ENCODE measurements at regions not wholly inside any gene's neighbourhood (a gene's known extent, or its start where the extent isn't known, plus 50 kb on each side); places are given as distances from the start of the nearest gene placed in this dataset.

DNA sequence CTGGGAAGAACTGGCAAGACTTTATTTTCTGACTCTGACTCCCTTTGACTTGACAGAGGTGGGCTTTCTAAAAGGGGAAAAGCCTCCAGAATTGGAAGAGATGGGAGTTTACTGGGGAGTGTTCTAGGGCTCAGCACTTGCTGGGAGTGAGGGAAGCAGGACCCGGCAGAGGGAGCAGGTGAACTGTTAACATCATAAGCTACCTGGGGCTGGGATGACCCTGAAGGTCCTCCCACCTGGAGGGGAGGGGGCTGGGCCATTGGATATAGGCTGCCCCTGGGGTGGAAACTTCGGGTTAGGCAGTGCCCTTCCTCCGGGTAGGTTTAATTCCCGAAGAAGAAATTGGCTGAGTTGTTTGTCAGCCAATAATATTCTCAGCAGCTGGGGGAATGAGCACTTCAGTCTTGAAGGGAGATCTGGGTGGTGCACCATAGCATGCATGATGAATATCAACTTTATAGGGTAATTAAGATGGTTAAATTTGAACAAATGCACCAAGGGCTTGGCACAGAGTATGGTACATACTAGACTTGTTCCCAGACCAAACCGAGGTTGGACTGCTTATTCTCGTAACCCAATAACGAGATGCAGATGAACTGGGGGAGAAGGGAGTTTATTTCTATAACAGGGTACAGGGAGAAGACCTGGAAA is 337.0 kb downstream of the HAPSTR1 start:
- Mint-ChIP-seq H3K4me1 (ENCODE audit: low read depth, unreplicated experiment) (no peaks in the 10 kb centered on the region), H3K36me3 (ENCODE audit: insufficient read depth, unreplicated experiment) (no peaks in the 10 kb centered on the region), H3K27me3 (ENCODE audit: unreplicated experiment) (peaks cover 28% of the 10 kb centered on the region), H3K9me3 (ENCODE audit: low read depth, unreplicated experiment) (peaks cover 2% of the 10 kb centered on the region), H3K27ac (ENCODE audit: unreplicated experiment) (no peak overlapping the region), H3K4me3 (ENCODE audit: low read depth, unreplicated experiment) (no peak overlapping the region)
- CTCF ChIA-PET: interaction anchor here (1.6 kb wide), 1 partner anchor 12 kb away, joined by 3 read pairs; no protein-coding TSS in a partner anchor
- no TSS peak for BruUV-seq (replicated peaks)
- intact Hi-C loops (cut with micrococcal nuclease; ENCODE audit: unreplicated experiment): no loop called here
- no peak for DNase-seq
- TF ChIP-seq, protein P1, sequence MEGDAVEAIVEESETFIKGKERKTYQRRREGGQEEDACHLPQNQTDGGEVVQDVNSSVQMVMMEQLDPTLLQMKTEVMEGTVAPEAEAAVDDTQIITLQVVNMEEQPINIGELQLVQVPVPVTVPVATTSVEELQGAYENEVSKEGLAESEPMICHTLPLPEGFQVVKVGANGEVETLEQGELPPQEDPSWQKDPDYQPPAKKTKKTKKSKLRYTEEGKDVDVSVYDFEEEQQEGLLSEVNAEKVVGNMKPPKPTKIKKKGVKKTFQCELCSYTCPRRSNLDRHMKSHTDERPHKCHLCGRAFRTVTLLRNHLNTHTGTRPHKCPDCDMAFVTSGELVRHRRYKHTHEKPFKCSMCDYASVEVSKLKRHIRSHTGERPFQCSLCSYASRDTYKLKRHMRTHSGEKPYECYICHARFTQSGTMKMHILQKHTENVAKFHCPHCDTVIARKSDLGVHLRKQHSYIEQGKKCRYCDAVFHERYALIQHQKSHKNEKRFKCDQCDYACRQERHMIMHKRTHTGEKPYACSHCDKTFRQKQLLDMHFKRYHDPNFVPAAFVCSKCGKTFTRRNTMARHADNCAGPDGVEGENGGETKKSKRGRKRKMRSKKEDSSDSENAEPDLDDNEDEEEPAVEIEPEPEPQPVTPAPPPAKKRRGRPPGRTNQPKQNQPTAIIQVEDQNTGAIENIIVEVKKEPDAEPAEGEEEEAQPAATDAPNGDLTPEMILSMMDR (IDR thresholded peaks at IDR 0.05; ENCODE audit: unreplicated experiment): no peak

- CTCF ChIA-PET: no interaction called here
- peaks cover 2% of the 10 kb centered on the region for H3K9me3 Mint-ChIP-seq (ENCODE audit: low read depth, unreplicated experiment)
- TF ChIP-seq, protein P1 (IDR thresholded peaks at IDR 0.05; ENCODE audit: unreplicated experiment): no peak
- intact Hi-C loops (cut with micrococcal nuclease; ENCODE audit: unreplicated experiment): no loop called here
- no peak for DNase-seq
- no TSS peak for BruUV-seq (replicated peaks)
- H3K36me3 Mint-ChIP-seq (ENCODE audit: insufficient read depth, unreplicated experiment): no peaks in the 10 kb centered on the region
- H3K27ac Mint-ChIP-seq (ENCODE audit: unreplicated experiment): no peak overlapping the region
- no peaks in the 10 kb centered on the region for H3K4me1 Mint-ChIP-seq (ENCODE audit: low read depth, unreplicated experiment)
- H3K4me3 Mint-ChIP-seq (ENCODE audit: low read depth, unreplicated experiment): no peak overlapping the region
- peaks cover 23% of the 10 kb centered on the region for H3K27me3 Mint-ChIP-seq (ENCODE audit: unreplicated experiment)
These were observed 338.3 kb downstream of the HAPSTR1 start for GRCh38 chr16:9429646-9430330.

DNA sequence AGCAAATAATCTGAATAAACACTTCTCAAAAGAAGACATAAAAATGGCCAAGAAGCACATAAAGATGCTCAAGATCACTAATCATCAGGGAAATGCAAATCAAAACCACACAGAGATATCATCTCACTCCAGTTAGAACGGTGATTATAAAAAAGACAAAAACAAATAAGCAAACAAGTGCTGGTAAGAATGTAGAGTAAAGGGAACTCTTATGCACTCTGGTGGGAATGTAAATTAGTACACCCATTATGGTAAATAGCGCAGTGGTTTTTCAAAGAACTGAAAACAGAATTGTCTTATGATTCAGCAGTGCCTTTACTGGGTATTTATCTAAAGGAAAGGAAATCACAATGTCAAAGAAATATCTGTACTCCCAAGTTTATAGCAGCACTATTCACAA is 343.2 kb downstream of the HAPSTR1 start:
- TF ChIP-seq, protein P1 (IDR thresholded peaks at IDR 0.05; ENCODE audit: unreplicated experiment): no peak
- no TSS peak for BruUV-seq (replicated peaks)
- intact Hi-C loops (cut with micrococcal nuclease; ENCODE audit: unreplicated experiment): no loop called here
- Mint-ChIP-seq H3K4me3 (ENCODE audit: low read depth, unreplicated experiment) (no peak overlapping the region), H3K27me3 (ENCODE audit: unreplicated experiment) (peaks cover 14% of the 10 kb centered on the region), H3K9me3 (ENCODE audit: low read depth, unreplicated experiment) (peaks cover 7% of the 10 kb centered on the region), H3K27ac (ENCODE audit: unreplicated experiment) (no peak overlapping the region), H3K36me3 (ENCODE audit: insufficient read depth, unreplicated experiment) (no peaks in the 10 kb centered on the region), H3K4me1 (ENCODE audit: low read depth, unreplicated experiment) (no peaks in the 10 kb centered on the region)
- DNase-seq: no peak
- CTCF ChIA-PET: interaction anchor here (0.6 kb wide), 1 partner anchor 425 kb away, joined by 6 read pairs; no protein-coding TSS in a partner anchor

DNA sequence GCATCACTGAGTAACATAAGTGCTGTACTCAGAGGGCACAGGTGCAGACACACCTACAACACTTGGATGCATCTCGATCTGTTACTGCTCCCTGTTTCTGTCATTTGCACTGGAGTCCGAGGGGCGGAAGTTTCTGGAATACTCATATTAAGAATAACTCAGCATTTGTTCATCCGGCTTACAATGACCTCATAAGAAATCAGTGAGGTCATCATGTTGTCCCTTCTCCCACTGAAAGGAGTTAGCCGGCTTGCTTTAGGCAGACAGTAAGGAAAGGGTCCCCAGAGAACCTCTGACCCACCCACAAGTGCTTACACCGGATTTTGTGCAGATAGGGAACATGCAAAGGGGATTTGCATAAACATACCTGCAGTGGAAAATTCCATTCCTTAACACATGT is 344.7 kb downstream of the HAPSTR1 start:
- Mint-ChIP-seq H3K36me3 (ENCODE audit: insufficient read depth, unreplicated experiment) (no peaks in the 10 kb centered on the region), H3K4me1 (ENCODE audit: low read depth, unreplicated experiment) (no peaks in the 10 kb centered on the region), H3K27ac (ENCODE audit: unreplicated experiment) (no peak overlapping the region), H3K27me3 (ENCODE audit: unreplicated experiment) (peaks cover 14% of the 10 kb centered on the region), H3K4me3 (ENCODE audit: low read depth, unreplicated experiment) (no peak overlapping the region), H3K9me3 (ENCODE audit: low read depth, unreplicated experiment) (peaks cover 7% of the 10 kb centered on the region)
- intact Hi-C loops (cut with micrococcal nuclease; ENCODE audit: unreplicated experiment): no loop called here
- BruUV-seq (replicated peaks): no TSS peak
- DNase-seq: no peak
- TF ChIP-seq, protein P1 (IDR thresholded peaks at IDR 0.05; ENCODE audit: unreplicated experiment): no peak
- CTCF ChIA-PET: no interaction called here

Data from Calu3 (cell line).